HuH-7.5 (cell line): ENCODE measurements at regions not wholly inside any gene's neighbourhood (a gene's known extent, or its start where the extent isn't known, plus 50 kb on each side); places are given as distances from the start of the nearest gene placed in this dataset.
"Not testable (repeated sequence)": the region's sequence is repeated elsewhere in the genome, so short reads cannot be mapped to it uniquely, and the experiment has no call there.

Experiments used
- DNase-seq: peaks from one replicate; pipeline ENCODE4 v3.0.0; 2011; ENCODE audit warnings: low spot score

DNA sequence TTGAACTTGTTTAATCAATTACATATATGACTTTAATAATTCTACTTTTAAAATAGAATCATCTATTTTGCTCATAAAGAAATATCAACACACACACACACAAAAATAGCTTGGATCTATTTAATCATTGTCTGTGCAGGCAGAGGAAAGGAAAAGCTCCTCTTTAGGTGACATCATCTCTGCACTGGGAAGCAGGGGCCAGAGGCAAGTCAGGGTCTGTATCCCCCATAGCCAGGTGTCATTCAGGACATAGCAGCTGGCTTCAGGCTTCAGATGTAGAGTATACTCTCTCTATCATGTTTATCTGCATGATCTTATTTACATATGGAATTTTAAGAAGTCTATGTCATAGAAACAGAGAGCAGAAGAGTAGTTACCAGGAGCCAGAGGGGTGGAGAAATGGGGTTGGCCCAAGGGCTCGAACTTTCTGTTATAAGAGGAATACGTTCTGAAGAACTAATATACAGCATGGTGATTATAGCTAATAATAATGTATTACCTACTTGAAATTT lies 110.4 kb upstream of the LDB2 start:
- DNase-seq = no peak

DNA sequence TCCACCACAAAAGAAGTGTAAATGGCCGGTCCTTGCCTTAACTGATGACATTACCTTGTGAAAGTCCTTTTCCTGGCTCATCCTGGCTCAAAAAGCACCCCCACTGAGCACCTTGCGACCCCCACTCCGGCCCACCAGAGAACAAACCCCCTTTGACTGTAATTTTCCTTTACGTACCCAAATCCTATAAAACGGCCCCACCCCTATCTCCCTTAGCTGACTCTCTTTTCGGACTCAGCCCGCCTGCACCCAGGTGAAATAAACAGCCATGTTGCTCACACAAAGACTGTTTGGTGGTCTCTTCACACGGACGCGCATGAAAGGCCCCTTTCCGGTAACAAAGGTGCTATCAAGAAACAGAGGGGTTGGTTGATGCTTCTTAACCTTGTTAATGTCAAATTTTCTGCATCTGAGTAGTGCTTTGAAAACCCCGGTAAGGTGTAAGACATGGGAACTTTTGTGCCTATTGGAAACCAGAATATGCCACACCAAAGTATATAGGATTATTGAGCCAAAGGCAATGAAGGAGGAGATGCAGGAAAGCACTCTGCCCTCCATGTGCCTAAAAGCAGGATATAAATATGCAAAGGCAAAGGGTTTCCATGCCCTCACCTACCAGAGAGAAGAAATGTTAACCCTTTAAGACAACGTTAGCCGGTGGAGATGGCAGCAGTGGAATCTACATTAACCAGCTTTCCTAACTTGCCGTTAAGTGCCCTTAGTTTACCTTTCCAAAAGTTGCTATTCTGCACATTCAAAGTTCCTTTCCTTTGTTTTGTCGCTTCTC lies 105.4 kb upstream of the LDB2 start:
- DNase-seq = not testable (repeated sequence)

DNA sequence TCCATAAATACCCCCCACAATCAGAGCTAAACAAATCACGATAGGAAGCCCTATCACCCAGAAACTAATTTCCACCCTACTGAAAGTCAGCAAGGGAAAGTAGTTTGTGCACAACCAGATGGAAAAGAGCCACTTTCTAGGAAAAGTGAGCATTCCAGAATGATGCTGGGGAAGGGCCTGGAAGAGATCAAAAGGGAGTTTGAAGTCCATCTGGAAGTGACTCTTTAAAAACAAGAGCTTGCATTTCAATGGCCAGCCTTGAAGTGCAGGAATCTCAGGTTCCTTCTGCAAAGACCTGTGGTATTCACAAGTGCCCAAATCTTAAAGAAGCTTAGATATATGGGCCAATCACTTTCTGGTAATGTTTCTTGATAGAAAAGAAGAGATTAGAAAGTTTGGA lies 97.0 kb upstream of the LDB2 start:
- no peak for DNase-seq

DNA sequence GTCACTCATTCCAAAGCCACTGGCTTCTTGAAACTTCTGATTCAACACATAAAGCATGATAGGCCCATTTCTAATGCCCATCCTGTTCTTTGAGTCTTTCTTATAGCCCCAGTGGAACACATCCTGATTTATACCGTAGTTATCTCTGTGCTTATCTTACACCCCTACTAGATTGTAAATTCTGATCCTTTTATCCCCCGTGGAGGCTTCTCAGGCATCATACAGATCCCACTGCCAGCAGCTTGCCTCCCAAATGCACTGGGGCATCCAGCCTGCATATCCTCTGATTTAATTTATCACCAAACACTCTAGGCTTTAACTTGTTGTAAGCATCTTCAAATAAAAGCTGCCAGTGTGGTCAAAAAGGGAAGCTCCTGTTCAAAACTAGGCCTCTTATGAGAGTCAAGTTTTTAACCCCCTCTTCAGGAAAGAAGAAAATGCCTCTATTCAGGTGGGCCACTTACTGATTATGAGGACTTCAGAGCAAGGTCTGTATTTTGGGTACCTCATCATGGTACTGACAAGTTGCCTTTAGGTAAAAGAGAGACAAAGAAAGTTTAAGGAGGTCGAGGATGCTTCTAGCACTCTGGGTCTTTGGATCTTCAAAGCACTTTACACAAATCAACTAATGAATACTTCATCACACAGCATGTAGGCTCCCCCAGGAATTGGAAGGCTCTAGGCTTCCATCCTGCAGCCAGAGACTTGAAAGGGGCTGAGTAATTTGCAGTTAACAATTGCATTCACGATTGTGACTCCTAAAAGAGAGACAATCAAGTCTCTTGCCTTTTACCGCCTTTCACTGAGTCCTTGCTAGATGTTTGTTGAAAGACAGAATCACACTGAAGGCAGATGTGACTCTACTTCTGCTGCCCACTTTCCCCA lies 95.8 kb upstream of the LDB2 start:
- no peak for DNase-seq

DNA sequence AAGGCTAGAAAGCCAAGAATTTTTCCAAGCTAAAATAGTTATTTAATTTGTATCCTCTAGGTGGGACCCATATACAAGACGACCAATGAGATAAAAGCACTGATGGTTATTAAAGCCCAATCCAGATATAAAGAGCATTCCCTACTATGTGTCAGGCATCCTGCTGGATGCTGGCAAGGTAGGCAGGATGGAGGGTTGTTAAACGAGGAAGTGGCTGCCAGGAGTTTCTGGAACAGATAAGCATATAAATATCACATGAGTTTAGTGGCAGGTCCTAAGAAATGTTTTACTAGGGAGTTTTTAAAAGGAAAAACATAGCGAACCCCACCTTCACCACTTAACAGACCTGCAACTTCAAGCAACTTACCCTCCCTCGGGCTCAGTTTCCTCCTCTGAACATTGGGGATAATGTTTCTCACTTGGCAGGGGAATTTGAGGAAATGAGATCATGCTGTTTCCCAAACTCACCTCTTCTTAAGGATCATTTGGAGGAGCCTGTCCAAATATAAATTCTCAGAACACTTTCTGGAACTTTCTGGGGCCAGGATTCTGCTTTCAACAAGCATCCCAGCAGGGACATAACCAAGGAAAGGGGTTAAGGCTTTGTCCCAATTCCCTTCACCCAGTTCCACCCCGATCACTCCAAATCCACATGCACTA lies 94.3 kb upstream of the LDB2 start:
- no peak for DNase-seq

DNA sequence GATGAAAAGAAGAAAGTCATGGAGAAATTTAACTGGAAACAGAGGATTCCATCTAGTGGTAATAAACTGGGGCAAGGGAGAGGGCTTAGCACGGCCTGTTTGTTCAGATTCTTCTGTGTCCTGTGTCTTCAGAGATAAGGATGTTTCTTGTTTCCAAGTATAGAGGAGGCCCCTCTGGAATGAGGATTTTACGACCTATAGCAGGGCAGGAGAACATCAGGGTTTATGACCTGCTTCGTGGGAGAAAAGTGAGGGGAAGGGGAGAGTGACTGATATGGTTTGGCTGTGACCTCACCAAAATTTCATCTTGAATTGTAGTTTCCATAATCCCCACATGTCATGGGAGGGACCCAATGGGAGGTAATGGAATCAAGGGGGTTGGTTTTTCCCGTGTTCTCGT lies 93.0 kb upstream of the LDB2 start:
- no peak for DNase-seq

DNA sequence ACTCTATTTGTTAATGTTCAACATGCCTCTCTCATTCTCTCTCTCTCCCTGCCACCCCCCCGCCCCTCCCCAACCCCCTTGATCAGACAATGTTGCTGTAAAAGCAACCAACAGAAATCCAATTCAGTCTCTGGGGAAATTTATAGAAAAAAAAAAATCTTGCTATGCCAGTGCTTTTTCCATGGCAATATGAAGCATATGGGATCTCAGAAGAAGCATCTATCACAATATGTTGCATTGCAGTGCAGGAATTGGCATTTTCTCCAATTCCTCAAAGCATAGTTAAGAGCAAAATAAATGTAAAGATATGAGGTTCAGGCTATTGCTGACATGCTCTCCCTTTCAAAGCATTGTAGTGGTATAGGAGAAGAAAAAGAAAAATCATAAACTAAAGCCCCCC lies 90.9 kb upstream of the LDB2 start:
- no peak for DNase-seq

DNA sequence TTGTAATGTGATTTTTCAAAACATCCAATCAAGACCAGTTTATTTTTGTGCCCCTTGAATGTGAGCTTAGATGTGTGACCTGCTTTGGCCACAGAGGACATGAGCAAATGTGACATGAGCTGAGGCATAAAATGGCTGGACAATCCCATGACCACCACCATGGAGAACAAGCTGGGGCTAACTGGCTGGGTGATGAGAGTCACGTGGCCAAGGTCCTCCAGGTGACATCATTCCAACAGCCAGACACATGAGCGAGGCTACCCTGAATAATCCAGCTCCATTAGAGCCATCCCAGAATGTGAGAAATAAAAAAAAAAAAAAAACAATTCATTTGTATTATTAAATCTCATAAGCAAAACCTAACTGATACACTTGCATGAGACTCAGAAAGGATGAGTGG lies 90.4 kb upstream of the LDB2 start:
- DNase-seq = no peak

DNA sequence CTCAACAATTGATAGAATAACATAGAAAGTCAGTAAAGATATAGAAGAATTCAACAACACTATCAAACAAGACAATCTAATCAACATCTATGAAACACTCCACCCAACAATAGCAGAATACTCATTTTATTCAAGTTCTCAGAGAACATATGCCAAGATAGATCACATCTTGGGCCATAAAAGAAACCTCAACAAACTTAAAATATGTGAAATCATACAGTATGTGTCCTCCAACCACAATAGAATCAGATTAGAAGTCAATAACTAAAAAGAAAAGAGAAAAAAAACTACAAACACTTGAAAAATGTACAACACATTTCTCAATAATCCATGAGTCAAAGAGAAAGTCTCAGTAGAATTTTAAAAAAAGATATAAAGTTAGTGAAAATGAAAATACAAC lies 78.6 kb upstream of the LDB2 start:
- no peak for DNase-seq

DNA sequence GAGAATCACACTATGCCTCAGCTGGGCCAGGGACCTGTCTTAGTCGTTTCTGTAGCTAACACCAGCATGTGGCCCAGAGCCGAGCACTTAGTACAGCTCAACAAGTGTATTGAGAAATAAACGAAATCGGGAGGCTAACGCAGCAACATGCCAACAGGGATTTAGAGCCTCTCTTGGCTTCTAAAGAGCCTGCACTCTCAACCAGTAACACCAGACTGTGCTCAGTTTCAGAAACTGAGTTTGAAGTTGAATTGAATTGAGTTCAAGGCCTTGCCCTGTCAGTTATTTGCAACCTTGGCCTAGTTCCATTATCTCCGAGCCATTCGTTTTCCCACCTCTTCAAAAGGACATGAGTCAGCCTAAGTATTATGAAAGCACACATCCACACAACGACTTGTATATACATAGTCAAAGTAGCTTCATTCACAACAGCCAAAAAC lies 71.3 kb upstream of the LDB2 start:
- no peak for DNase-seq

DNA sequence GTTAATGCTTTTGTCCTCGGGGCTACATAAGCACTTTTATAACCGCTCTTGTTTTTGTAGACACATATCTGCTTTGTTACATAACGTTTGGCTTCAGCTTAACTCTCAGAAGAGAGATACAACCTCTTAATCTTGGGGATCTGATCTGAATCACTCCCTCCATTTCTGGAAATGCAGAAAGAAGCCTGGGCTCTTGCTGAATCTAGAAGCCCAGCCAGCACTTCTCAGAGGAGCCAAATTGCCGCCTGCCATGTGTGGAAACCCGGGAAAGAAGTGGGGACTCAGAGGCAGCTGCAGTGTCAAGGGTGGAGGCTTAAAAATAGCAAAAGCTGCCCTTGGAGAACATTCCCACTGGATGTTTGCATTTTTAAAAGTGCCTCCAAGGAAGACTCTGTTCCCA lies 69.3 kb upstream of the LDB2 start:
- no peak for DNase-seq

DNA sequence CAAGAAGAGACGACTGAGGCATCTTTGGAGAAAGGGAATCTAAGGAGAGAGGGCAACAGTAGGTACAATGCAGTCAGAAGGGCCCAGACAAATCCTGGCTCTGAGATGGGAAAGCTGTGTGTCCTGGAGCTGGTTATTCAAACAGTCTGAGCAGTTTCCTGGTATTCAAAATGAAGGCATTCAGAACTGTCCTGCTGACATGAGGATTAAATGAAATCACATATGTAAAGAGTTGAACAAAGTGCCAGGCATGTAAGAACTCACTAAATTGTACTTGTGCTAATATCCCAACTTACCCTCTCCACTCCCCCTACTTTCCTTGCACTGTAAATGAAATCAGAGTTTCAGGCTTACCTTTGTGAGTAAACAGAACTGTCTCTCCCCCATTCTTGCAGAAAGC lies 60.9 kb upstream of the LDB2 start:
- no peak for DNase-seq

DNA sequence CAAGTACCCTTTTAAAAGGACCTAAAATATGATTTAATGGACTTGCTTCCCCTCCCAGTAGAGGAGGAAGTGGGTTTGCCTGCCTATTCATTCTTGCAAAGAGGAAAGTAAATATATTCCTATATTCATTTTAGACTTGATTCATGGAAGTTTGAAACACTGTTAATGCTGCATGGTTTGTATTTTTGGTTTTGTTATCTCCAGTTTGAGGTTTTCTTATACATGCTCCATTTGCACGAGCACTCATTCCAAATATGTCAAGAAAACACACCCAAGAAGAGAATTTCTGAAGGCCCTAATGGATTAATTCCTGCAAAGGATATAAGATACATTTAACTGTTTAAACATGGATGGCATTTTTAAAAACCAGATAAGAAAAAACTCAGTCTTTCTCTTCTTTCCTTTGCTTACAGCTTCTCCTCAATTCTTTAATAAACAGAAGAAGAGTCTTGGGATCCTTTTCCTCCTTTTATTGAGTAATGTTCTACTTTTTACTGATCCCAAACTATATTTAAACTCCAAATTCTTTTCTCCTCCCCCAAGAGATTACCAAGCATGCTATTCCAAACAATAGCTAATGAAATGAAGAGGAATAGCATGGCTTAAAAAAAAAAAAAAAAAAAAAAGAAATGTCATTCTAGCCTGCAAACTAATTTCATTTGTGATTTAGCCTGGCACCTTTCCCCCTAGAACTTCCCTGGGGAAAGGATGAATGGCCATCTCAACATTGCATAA lies 54.6 kb upstream of the LDB2 start:
- DNase-seq = no peak

DNA sequence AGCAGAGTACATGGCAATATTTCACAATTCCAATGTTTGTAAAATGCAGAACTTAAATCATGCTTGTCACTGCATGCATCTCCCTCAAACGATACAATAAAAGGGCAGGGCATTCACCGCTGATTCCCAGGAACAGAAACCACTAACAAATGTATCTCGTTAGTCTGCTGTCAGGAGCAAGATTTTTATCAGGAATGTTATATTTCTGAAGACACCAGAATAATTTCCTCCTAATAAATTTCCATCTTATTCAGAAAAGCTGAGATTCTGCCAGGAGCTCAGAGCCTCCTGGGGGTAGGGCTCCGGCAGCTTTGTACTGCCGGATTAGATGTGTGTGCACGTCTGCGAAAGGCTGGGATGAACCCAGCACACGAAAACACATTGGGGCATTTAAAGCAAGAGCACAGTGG lies 54.0 kb upstream of the LDB2 start:
- DNase-seq = no peak
